COLO668 (cell line): ENCODE measurements at regions not wholly inside any gene's neighbourhood (a gene's known extent, or its start where the extent isn't known, plus 50 kb on each side); places are given as distances from the start of the nearest gene placed in this dataset.
"Not testable (repeated sequence)": the region's sequence is repeated elsewhere in the genome, so short reads cannot be mapped to it uniquely, and the experiment has no call there.

Source experiments
- DNase-seq: peaks from one replicate; lab custom pipeline; 2025; ENCODE audit not compliant: unreplicated experiment; lab: John Stamatoyannopoulos, UW

GRCh38 chr17:43345515-43345914 lies 53.3 kb upstream of the ARL4D start:
- DNase-seq: not testable (repeated sequence)

- DNase-seq: no peak
Observed at GRCh38 chr17:43344685-43345084, 54.1 kb upstream of the ARL4D start.

- DNase-seq: no peak
Observed at GRCh38 chr17:43342589-43342890, 56.3 kb upstream of the ARL4D start.

GRCh38 chr17:43341715-43342588 lies 56.8 kb upstream of the ARL4D start:
- no peak for DNase-seq

DNA sequence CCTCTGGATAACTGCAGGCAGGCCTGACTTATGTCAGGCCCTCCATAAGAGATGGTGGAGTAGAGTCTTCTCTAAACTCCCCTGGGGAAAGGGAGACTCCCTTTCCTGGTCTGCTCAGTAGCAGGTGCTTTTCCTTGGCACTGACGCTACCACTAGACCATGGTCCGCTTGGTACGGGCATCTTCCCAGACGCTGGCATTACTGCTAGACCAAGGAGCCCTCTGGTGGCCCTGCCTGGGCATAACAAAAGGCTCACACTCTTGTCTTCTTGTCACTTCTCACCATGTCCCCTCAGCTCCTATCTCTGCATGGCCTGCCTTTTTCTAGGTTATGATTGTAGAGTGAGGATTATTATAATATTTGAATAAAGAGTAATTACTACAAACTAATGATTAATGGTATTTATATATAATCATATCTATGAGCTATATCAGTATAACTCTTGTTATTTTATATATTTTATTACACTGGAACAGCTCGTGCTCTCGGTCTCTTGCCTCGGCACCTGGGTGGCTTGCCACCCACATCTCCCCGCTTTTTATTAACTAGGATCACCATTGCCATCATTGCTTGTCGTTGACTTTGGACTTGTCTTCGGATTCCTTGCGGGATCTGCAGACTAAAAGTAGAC lies 59.8 kb upstream of the ARL4D start:
- DNase-seq: peak; percentile 44

- no peak for DNase-seq
Observed at GRCh38 chr17:43337684-43338428, 60.9 kb upstream of the ARL4D start.

DNA sequence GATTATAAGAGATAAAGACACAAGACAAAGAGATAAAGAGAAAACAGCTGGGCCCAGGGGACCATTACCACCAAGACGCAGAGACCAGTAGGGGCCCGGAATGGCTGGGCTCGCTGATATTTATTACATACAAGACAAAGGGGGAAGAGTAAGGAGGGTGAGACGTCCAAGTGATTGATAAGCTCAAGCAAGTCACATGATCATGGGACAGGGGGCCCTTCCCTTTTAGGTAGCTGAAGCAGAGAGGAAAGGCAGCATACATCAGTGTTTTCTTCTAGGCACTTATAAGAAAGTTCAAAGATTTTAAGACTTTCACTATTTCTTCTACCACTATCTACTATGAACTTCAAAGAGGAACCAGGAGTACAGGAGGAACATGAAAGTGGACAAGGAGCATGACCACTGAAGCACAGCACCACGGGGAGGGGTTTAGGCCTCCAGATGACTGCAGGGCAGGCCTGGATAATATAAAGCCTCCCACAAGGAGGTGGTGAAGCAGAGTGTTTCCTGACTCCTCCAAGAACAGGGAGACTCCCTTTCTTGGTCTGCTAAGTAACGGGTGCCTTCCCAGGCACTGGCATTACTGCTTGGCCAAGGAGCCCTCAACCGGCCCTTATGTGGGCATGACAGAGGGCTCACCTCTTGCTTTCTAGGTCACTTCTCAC lies 63.9 kb upstream of the ARL4D start:
- DNase-seq: no peak

- DNase-seq: no peak
Observed at GRCh38 chr17:43333433-43333943, 65.3 kb upstream of the ARL4D start.

- no peak for DNase-seq
Observed at GRCh38 chr17:43332230-43332629, 66.6 kb upstream of the ARL4D start.

GRCh38 chr17:43330876-43331639 lies 67.7 kb upstream of the ARL4D start:
- DNase-seq: no peak

GRCh38 chr17:43329183-43329582 lies 69.6 kb upstream of the ARL4D start:
- no peak for DNase-seq

DNA sequence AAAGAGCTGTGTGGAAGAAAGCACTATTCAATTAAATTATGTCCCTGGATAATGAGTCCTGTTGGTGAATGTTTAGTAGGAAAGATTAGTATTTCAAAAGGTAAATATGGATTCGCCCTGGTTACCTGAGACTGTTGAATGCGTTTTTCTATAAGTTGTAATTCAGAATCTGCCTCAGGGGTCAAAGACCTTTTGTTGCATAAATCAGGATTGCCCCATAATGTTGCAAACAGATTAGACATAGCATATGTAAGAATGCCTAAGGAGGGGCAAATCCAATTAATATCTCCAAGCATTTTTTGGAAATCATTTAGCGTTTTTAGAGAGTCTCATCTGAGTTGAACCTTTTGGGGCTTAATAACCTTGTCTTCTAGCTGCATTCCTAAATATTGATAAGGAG lies 70.1 kb upstream of the ARL4D start:
- no peak for DNase-seq

DNA sequence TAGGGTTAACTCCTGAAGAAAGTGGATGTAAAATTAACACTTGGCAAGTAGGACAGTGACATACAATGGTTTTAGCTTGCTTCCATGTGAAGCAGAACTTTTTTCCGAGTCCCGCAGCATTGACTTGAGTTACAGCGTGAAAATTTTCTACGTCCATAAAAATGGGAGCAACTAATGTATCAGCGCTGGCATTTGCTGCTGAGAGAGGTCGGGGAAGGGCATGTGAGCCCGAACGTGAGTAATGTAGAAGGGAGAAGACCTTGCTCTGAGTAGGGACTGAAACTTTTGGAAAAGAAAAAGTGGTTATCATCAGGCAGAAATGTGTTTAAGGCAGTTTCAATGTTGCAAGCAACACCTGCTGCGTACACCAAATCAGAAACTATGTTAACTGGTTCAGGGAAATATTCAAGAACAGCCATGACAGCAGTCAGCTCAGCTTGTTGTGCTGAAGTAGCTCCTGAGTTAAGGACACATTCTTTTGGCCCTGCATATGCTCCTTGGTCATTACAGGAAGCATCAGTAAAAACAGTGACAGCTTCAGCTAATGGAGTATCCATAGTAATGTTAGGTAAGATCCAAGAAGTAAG lies 70.9 kb upstream of the ARL4D start:
- DNase-seq: no peak

DNA sequence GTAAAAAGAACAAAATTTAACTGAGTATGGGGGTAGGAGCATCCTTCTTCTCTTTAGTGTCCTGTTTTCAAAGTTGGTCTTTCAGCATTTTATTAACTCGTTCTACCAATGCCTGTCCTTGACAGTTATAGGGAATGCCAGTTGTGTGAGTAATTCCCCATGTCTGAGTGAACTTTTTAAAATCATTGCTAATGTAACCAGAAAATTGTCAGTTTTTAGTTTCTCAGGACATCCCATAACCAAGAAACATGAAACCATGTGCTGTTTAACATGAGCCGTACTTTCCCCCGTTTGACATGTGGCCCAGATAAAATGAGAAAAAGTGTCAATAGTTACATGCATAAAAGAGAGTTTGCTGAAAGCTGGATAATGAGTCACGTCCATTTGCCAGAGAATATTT lies 71.4 kb upstream of the ARL4D start:
- no peak for DNase-seq

DNA sequence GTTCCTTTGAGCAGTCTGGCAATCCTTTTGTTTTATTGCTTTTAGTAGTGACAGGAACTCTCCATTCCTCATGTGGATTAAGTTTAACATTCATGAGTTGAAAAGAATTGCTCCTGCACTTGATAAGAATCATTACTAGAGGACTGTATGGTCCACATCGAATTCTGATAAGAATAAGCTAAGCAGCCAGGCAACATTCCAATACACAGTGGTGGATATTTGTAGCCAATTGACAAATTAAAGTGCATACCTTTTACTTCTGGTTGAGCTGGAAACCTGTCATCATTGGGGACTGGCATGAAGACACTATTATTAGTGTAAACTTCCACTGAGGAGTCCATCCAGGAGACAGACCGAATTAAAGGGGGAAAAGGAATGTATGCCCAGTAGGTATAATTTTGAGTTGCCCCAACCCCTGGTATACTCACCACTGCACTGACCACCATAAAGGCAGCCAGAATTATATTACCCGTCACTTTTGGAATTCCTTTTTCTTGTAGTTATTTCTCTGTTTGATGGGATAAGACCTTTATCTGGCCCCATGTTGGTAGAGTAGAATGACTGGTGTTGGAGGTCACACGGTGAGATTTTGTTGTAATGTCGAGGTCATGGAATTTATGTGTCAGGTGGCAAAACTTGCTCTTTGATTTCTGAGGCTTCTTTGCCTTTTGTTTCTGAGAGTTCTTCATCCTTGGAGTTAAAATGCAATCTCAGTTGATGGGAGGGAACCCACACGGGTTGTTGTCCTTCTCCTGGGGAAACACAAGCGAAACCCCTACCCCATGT lies 72.1 kb upstream of the ARL4D start:
- DNase-seq: no peak

DNA sequence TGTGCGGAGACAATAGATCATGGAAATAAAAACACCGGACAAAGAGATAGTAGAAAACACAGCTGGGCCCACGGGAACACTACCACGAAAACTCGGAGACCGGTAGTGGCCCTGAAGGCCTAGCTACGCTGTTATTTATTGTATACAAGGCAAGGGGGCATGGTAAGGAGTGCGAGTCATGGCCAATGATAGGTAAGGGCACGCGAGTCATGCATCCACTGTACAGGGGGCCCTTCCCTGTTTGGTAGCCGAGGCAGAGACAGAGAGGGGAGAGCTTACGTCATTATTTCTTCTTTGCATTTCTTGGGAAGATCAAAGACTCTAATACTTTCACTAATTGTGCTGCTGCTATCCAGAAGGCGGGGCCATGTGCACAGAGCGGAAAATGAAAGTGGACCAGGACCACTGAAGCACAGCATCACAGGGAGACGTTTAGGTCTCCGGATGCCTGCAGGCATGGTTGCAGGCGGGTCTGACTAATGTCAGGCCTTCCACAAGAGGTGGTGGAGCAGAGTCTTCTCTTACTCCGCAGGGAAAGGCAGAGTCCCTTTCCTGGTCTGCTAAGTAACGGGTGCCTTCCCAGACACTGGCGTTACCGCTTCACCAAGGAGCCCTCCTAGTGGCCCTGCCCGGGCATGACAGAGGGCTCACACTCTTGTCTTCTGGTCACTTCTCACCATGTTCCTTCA lies 74.4 kb upstream of the ARL4D start:
- DNase-seq: no peak

- no peak for DNase-seq
Observed at GRCh38 chr17:43319293-43320124, 79.3 kb upstream of the ARL4D start.
